GM23338 (cell line): ENCODE measurements at regions not wholly inside any gene's neighbourhood (a gene's known extent, or its start where the extent isn't known, plus 50 kb on each side); places are given as distances from the start of the nearest gene placed in this dataset.

ENCODE experiments used
- CREB1 ChIP-seq: fragments of 250-450 bp; sonication (Bioruptor Pico); IDR thresholded peaks from 2 replicates; pipeline ENCODE4 v1.5.0; 2020; ENCODE audit warnings: low read depth, mild to moderate bottlenecking, moderate library complexity
- CTCF ChIP-seq, 2 experiments: fragments of 200-600 bp in 1 of 2; sonication (generic) in 1 of 2; conservative IDR thresholded peaks; 2 replicates each; pipeline versions ENCODE4 v1.5.1 to v1.6.1; 2016 to 2017; ENCODE audit warnings: antibody characterized with exemption in 2 of 2, low read depth in 2 of 2, mild to moderate bottlenecking in 2 of 2, moderate library complexity in 1 of 2
- EZH2 ChIP-seq: fragments of 200-600 bp; sonication (generic); IDR thresholded peaks from one replicate; pipeline ENCODE4 v1.8.0; 2017; ENCODE audit warnings: antibody characterized with exemption, mild to moderate bottlenecking, low read depth; ENCODE audit not compliant: unreplicated experiment
- EZH2phosphoT487 ChIP-seq: fragments of 200-600 bp; sonication (generic); IDR thresholded peaks from one replicate; pipeline ENCODE4 v1.8.1; 2018; ENCODE audit warnings: antibody characterized with exemption; ENCODE audit not compliant: unreplicated experiment
- JUNB ChIP-seq: IDR thresholded peaks from one replicate; pipeline ENCODE4 v1.6.1; 2016; ENCODE audit warnings: antibody characterized with exemption; ENCODE audit not compliant: unreplicated experiment
- POLR2AphosphoS5 ChIP-seq: IDR thresholded peaks from 2 replicates; pipeline ENCODE4 v1.6.1; 2016; ENCODE audit warnings: antibody characterized with exemption, low read depth
- REST ChIP-seq: IDR thresholded peaks from one replicate; pipeline ENCODE4 v1.6.1; 2018; ENCODE audit warnings: antibody characterized with exemption; ENCODE audit not compliant: unreplicated experiment
- STAT1 ChIP-seq: IDR thresholded peaks from one replicate; pipeline ENCODE4 v1.6.1; 2016; ENCODE audit warnings: antibody characterized with exemption; ENCODE audit not compliant: unreplicated experiment
- ZNF114 ChIP-seq: fragments of 250-450 bp; sonication (Bioruptor Pico); IDR thresholded peaks from 2 replicates; pipeline ENCODE4 v1.5.0; 2020; ENCODE audit warnings: mild to moderate bottlenecking, moderate library complexity
- ZNF331 ChIP-seq: fragments of 250-450 bp; sonication (Bioruptor Pico); IDR thresholded peaks from 2 replicates; pipeline ENCODE4 v1.5.0; 2020; ENCODE audit warnings: low read depth, mild to moderate bottlenecking, moderate library complexity

GRCh38 chr11:92067016-92067415, 157.6 kb upstream of the FAT3 start:
- TF ChIP-seq CTCF (conservative IDR thresholded peaks at IDR 0.05; ENCODE audit: low read depth in 2 of 2) (no peak), REST (no peak), CREB1 (CRISPR knock-in tag) (no peak), POLR2AphosphoS5 (no peak), EZH2 (no peak), ZNF114 (CRISPR knock-in tag) (no peak), EZH2phosphoT487 (no peak), JUNB (no peak), STAT1 (no peak), ZNF331 (CRISPR knock-in tag) (no peak)
